CD4-positive, alpha-beta T cell treated with Interleukin-4 for 1 hour (primary cell): ENCODE measurements at regions not wholly inside any gene's neighbourhood (a gene's known extent, or its start where the extent isn't known, plus 50 kb on each side); places are given as distances from the start of the nearest gene placed in this dataset.
"Not testable (repeated sequence)": the region's sequence is repeated elsewhere in the genome, so short reads cannot be mapped to it uniquely, and the experiment has no call there.

Source experiments
- DNase-seq, 2 donors: peaks; one replicate each; pipeline ENCODE4 v3.0.0-alpha.2; 2020 to 2022

DNA sequence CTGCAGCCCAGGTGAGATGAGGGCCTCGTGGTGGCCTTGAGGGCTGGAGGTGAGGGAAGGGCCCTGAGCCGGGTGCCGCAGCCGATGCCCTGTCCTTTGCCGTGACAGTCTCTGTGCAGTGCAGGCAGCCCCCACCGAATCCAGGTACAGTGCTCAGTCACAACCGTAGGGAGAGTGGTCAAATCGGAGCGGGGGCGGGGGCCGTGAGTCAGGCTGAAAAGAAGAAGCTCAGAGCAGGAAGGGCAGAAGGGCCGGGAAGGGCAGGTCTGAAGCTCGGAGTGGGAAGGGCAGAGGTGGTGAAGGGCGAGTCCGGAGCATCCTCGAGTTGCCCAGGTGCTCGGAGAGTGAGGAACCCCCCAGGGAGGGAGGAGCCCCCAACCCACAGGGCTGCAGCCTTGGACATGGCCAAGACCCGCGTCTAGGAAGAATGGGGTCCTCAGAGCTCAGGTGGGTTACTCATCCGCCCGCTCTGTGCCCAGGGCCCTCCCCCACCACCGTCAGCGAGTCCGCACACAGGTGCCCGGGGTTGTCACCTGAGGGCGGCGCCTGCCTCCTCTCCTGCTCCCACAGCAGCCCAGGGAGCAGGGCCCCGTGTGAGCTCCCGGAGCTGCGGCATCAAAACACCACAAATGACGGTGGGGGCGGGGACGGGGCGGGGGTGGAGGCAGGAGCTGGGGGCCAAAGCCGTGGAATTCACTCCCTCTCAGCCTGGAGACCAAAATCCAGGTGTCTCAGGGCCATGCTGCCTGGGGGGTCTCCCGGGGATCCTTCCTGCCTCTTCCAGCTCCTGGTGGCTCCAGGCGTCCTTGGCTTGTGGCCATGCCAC, 179.7 kb upstream of the ZNF469 start:
- DNase-seq, result not testable (repeated sequence)

DNA sequence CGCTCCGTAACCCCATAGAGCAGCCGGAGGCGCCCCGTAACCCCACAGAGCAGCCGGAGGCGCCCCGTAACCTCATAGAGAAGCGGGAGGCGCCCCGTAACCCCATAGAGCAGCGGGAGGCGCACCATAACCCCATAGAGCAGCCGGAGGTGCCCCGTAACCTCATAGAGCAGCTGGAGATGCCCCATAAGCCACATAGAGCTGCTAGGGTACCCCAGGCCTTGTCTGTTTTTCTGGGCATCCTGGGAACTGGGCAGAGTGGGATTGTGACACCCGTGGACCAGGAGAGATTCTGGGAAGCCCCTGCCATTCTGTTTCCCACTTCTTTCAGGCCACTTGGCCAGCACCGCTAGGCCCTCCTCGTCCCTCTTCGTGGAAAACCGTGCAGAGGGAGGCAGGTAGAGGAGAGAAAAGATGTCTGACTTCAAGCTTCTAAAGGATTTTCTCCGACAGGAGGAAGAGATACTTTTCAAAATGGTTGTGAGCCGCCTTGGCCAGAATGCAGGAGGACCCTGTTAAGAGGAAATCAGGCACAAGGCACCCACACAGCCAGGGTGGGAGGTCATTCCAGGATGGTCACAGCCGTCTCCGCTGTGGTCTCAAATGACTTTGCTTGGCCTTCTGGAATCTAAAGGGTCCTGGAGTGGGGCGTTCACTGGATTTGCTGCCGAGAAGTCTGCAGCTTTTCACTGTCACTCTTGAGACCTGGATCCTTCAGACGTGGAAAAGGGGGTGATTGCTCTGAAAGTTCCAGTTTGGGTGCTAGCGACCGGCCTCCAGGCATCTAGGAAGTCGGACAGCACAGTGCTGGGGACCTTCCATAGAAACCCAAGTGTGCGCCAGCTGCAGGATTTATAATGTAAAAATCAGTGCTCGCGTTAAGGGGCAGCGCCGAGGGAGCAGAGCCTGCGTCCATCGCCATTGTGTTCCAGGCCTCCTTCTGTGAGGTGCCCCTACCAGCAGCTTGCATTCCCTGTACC, 178.3 kb upstream of the ZNF469 start:
- not testable (repeated sequence) for DNase-seq

DNA sequence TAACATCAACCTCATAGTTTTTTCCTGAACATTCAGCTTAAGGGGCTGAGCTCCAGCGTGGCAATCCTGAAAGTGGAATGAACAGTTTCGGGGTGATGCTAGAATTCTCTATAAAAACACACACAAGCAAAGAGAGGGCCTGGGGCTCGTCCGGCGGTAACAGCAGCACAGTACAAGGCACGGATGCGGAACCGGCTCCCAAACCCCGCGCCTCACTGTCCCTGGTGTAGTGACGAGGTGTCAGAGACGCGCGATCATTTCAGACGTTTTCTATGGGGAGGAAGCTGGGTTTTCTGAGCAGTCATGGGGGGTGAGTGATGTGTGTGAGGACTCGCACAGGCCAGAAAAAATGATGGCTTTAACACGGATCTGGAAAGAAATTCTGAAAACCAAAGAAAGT, 177.3 kb upstream of the ZNF469 start:
- DNase-seq, result not testable (repeated sequence)

DNA sequence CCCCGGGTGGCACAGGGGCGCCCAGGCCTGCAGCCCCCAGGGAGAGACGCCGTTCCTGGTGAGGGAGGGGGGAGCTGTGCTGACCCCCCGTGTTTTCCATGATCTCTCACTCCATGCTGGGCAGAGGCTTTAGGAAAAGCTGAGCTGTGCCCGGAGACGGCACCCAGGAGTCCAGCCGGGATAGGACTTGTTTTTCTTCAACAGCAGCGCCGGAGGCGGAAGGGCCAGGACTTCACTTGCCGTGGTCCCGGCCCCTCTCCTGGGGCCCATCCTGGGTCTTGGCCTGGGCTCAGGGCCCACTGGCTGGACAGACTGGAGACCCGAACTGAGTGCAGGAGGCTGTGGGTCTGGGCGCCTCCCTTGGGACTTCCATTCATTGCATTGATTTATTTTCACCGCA, 176.8 kb upstream of the ZNF469 start:
- DNase-seq, result not testable (repeated sequence)

DNA sequence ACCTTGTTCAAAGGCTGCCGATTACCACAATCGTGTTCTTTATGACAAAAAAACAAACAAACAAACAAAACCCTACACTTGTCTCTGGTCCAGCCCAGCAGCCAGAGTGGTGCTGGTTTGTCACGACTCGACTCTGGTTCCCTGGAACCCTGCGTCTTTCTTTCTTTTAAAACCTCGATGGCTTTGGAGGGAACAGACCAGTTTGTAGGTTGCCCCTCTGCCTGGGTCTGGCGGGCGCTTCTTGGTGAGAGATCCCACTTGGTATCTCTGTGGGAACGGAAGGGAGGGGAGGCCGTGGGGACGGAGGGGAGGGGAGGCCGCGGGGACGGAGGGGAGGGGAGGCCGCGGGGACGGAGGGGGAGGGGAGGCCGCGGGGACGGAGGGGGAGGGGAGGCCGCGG, 176.2 kb upstream of the ZNF469 start:
- not testable (repeated sequence) for DNase-seq

DNA sequence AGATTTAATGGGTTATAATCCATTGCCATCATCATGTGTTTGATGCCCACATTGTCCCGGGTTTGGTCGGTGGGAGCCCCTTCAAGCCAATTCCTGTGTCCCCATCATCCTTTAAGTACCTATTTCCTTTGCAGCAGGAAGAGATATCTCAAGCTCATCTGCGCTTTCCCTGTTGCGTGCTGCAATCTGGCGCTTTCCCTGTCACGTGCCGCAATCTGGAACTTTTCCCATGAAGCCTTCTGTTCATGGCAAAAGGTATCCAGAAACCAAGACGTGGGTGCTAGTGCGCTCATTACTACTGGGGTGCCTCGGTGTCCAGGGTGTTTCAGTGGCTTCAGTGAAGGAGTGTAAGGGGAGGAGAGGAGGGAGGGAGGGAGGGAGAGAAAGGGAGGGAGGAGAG, 174.6 kb upstream of the ZNF469 start:
- DNase-seq, result no peak

DNA sequence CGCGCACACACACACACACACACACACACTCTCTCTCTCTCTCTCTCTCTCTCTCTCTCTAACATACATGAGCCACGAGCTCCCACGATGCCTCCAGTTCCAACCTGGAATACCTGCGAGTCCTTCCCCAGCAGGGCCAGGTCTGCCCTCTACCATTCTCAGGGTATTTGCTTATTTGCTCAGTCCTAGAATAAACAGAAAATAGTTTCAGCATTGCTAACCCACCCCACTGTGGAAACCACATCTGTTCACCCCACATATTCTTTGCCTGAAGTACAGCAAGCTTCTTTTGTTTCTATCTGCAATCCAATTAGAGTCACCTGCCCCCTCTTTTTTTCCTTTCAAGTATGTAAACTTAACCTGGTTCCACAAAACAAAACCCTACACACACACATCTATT, 174.0 kb upstream of the ZNF469 start:
- not testable (repeated sequence) for DNase-seq

DNA sequence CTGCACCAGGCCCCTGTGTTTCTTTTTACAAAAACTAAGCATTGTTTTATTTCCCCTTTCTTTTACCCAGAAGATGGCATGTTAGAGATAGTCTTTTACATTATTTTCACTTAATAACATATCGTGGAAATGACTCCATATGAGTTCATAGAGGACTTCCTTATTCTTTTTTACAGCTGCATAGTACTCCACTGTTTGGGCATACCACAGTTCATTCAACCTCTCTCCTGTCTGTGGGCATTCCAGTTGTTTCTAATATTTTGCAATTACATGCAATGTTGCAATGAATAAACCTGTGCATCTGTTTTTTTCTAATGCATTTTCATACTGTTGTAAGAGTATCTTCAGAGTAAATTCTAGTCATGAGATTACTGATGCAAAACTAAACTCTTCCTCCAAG, 173.2 kb upstream of the ZNF469 start:
- DNase-seq, result not testable (repeated sequence)

DNA sequence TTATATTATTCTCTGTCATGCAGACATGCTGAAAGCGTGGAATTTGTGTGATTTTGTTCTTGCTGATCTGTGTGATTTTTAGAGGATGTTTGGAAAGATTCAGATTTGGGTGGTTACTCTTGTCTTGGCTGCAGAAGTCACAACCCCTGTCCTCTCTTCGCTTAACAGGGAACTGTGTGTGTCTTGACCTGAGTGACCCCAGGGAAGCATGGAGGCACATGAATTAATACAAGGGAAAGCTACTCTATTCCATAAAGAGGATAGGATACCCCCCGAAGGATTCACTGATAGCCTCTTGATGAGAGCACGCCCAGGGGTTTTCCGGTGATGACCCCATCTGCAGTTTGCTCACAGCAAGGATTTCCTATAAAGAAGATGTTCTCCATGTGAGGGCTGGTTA, 168.8 kb upstream of the ZNF469 start:
- DNase-seq, result not testable (repeated sequence)

DNA sequence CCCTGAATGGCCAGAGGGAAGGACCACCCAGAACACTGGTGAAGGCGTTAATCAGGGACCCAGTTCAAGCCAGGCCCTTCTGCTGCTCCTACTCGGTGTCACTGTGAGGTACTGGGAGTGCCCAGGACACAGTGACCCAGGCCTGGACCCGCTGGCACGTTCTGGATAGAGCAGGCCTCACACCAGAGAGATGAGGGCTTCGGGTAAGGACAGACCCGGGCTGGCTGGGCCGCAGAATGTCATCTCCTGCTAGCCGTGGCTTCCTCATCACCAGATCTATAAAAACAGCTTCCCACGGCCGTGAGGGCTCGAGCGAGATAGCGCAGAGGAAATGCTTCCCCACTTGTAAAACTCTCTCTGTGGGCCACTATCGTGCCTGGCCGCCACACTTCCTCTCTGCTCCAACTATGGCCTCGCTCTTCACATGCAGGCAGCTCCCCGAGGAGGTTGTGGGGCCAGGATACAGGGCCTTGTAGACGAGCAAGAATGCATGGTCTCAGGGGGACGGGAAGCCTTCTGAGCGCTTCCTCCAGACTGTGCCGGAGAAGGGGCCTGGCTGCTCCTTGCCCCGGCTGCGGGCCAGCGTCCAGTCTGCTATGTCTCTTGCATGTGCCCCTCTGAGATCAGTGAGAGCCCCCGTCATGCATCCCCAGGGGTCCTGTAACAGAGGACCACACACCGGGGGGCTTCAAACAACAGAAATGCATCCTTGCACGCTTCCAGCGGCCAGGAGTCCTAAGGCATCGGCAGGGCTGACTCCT, 161.6 kb upstream of the ZNF469 start:
- not testable (repeated sequence) for DNase-seq

DNA sequence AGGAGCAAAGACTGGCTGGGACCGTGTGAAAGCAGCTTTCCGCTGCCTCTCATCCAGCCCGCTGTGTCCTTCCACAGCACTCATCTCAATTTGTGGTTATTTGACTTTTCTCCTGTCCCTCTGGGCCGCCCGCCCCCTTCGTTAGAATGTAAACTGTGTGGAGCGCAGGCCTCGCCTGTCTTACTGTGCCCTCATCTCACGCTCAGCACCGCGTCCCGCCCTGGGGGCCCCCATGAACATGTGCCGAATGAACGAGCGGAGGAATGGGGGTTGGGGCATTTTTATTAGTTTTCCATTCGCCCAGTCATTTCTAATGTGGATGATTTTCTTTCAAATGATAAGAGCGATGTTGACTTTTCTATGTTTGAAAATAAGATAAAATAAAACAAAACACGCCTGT, 159.1 kb upstream of the ZNF469 start:
- DNase-seq, result not testable (repeated sequence)

DNA sequence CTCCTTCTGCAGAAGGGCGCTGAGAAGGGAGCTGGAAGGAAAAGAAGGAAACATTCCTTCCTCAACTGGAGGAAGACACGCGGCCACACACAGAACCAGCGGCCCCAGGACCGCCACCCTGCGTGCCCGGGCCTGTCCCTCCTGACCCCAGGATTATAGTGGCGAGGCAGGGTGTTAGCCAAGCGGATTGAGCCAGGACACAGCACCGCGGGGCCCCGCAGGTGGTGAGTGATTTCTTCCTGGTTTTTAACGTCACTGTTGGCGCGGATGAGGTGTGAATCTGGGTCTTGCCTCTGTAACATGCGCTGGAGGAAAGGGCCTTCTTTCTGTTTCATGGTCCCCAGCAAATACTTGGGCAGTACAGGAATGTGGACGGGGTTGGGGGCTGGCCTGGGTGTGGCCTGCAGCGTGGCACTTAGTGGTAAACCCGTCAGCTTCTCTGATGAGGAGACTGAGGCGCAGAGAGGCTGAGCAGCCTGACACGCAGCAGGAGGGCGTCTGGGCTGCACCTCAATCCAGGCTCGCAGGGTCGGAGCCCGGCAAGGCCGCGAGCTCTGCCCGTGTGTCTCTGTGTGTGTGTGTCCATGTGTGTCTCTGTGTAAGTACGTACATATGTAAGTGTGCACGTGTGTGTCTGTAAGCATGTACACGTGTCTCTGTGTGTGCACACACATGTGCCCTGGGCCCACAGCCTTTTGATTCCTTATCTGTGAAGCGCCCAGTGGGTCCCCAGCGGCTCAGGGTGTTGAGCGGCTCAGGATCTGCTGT, 158.4 kb upstream of the ZNF469 start:
- DNase-seq, result not testable (repeated sequence)

DNA sequence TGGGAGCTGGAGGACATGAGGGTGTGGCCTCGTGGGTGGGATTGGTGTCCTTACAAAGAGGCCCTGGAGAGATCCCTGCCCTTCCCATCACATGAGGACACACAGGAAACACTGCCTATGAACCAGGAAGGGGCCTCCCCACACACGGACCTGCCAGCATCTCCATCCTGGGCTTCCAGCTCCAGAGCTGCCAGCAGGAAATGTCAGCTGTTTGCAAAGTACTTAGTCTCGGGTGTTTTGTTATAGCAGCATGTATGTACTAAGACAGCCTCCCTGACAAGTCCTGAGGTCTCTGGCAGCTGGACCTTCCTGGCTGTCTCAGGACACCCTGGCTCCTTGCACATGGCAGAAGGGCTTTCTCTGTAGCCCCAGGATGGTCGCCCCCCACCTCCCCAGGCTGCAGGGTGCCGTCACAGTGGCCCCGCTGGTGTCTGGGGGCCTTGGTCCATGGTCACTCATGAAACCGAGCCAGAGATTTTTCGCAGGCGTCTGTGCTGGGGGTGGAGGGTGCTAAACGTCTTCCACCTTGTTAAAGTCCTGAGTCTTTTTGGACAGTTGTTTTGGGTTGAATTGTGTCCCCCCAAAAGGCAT, 157.0 kb upstream of the ZNF469 start:
- DNase-seq, result not testable (repeated sequence)

DNA sequence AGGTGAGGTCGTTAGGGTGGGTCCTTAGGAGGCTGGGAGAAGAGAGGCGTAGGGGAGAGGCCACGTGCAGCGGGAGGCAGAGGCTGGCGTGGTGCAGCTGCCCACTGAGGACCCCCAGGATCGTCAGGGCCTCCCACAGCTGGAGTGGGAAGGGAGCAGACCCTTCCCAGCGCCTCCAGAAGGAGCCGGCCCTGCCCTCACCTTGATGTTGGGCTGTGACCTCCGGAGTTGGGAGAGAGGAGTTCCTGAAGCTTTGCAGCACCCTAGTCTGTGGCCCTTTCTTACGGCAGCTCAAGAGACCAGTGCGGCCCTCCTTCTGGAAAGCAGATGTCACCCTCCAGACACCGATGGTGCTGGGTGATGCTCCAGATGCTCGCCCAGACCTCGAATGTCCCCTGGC, 156.5 kb upstream of the ZNF469 start:
- DNase-seq, result not testable (repeated sequence)

DNA sequence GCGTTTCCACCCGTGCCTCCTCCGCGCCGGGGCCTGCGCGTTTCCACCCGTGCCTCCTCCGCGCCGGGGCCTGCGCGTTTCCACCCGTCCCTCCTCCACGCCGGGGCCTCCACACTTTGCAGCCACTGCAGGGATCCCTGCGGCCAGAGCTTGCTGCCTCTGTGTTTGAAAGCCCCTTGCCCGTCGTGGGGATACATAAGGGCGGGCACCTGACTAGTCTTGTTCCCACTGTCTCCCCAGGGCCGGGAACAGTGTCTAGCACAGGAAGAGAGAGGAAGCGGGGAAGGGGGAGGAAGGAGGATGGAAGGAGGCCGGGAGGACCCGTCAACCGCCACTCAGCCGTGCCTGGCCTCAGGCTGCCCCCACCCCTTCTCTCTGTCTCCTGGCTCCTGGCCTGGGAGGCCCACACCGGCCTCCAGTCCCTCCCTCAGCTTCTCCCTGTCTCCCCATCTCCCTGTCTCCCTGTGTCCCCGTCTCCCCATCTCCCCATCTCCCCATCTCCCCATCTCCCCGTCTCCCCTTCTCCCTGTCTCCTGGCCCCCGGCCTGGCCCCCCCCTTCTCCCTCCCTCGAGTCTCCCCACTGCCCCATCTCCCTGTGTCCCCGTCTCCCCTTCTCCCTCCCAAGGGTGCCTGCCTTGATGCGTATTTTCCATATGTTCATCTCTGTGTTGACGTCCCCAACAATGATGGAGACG, 155.6 kb upstream of the ZNF469 start:
- not testable (repeated sequence) for DNase-seq

DNA sequence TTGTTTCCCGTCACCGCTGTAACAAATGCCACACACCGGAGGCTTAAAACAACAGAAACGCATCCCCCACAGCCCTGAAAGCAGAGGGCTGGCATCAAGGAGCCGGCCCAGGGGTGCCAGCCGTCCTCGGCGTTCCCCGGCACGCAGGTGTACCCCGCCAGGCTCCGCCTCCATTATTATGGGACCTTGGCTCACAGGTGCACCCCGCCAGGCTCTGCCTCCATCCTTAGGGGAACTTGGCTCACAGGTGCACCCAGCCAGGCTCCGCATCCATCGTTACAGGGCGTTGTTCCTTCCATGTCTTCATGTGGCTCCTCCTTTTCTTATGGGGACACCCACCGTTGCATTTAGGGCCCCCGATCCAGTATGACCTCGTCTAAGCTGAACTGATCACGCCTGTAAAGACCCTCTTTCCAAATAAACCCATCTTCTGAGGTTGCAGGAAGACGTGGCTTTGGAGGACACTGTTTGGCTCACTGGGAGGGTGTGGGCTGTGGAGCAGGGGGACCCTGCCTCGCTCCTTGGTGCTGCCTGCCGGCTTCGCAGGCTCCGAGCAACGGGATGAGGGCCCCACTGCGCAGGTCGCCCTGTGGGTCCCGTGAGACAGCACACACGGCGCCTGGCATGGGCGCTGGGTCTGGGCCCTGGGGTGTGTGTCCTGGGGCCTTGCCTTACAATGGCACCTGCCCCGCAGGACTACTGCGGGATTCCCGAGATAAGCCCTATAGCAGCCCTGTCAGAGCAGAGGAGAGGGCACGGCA, 154.9 kb upstream of the ZNF469 start:
- DNase-seq, result not testable (repeated sequence)

DNA sequence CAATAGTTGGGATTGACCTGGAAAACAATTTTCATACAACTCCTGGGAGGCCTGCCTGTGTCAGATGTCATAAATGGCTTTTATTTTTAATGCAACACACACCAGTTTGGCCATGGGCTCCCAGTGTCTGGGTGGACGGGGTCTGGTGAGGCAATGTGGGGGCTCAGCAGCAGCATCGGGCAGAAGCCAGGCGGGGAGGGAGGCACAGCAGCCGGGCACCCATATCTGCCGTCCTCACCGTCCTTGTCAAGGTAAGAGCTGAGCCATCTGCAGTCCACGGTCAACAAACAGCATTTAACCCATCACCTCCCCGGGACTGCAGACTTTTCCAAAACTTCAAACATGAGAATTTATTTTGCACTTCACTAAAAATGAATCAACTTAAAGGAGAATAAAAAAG, 154.0 kb upstream of the ZNF469 start:
- DNase-seq, result not testable (repeated sequence)

DNA sequence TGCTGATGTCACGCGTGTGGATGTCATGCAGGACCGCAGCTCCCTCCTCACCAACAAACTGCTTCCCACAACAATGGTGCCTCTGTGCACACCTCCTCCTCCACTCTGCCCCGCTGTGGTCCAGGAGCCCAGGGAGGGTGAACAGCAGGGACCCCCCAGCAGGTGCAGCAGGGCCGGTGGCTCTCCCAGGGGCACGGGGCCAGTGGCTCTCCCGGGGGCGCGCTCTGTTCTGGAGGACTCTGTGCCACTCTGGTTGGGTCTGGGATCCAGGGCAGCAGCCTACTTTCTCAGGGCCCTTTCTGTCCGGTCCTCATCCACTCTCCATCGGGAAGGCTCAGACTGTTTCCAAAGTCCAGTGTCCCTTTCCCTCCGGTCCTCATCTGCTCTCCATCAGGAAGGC, 153.0 kb upstream of the ZNF469 start:
- not testable (repeated sequence) for DNase-seq

DNA sequence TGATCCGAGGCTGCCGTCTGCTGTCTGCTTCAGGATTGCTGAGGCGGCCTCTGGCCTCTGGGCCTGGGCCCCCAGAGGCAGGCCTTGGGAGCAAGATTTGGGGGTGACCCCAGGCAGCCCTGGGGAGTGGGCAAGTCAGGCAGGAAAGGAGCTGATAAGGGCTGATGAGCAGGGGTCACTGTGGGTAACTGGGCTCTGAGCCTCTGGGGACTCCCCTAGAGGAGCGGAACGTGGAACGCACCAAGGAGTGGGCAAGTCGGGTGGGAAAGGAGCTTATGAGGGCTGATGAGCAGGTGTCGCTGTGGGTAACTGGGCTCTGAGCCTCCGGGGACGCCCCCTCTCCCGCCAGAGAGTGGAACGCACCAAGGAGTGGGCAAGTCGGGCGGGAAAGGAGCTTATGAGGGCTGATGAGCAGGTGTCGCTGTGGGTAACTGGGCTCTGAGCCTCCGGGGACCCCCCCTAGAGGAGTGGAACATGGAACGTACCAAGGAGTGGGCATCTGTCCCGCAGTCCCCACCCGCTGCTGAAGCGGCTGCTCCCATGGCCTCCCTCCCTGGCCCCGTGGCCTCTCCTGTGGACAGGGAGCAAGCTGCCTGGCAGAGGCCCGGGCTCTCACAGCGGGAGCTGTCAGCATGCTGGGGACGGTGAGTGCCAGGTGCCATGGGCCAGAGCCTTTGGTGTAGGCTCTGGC, 152.3 kb upstream of the ZNF469 start:
- not testable (repeated sequence) for DNase-seq
